WTC11 (cell line): ENCODE measurements at regions not wholly inside any gene's neighbourhood (a gene's known extent, or its start where the extent isn't known, plus 50 kb on each side); places are given as distances from the start of the nearest gene placed in this dataset.

Source experiments
- ATAC-seq: fragments of 200-7000 bp; cut with Tn5 transposase; 2 replicates; pipeline ENCODE4 v1.10.0; 2021; ENCODE audit warnings: mild to moderate bottlenecking, moderate library complexity
- CTCF ChIA-PET: fragments of 300-600 bp; sonication (Branson Sonifier 250); formaldehyde crosslinking; loops from one replicate; lab custom pipeline; 2021; ENCODE audit warnings: antibody characterized with exemption; lab: Charles Lee
- POLR2A ChIA-PET: fragments of 350-600 bp; sonication (Branson Sonifier 250); formaldehyde crosslinking; loops from one replicate; lab custom pipeline; 2021; ENCODE audit warnings: antibody characterized with exemption; lab: Charles Lee
- DNase-seq: peaks from one replicate; pipeline ENCODE4 v3.0.0; 2021; ENCODE audit warnings: low spot score
- H3K27ac Mint-ChIP-seq: 2 replicates; pipeline ENCODE4 v1.8.0; 2021; ENCODE audit warnings: mixed read lengths
- H3K27me3 Mint-ChIP-seq: 2 replicates; pipeline ENCODE4 v1.8.0; 2021; ENCODE audit warnings: low read depth, mild to moderate bottlenecking, moderate library complexity, mixed read lengths
- H3K36me3 Mint-ChIP-seq: 2 replicates; pipeline ENCODE4 v1.8.0; 2021; ENCODE audit warnings: mixed read lengths
- H3K4me1 Mint-ChIP-seq: 2 replicates; pipeline ENCODE4 v1.8.0; 2022; ENCODE audit warnings: mixed read lengths
- H3K4me3 Mint-ChIP-seq: 2 replicates; pipeline ENCODE4 v1.8.0; 2021; ENCODE audit warnings: mild to moderate bottlenecking, moderate library complexity, mixed read lengths
- H3K9me3 Mint-ChIP-seq: 2 replicates; pipeline ENCODE4 v1.8.0; 2021; ENCODE audit warnings: mixed read lengths
- AFF4 ChIP-seq: sonication (generic); formaldehyde crosslinking; IDR thresholded peaks from 2 replicates; pipeline ENCODE4 v1.8.1; 2023; ENCODE audit warnings: mild to moderate bottlenecking, missing genetic modification reagents, borderline replicate concordance
- ARID4B ChIP-seq: sonication (generic); formaldehyde crosslinking; IDR thresholded peaks from 2 replicates; pipeline ENCODE4 v1.8.0; 2023; ENCODE audit warnings: missing genetic modification reagents, mild to moderate bottlenecking, borderline replicate concordance
- CBFB ChIP-seq: sonication (generic); formaldehyde crosslinking; IDR thresholded peaks from 2 replicates; pipeline ENCODE4 v1.8.1; 2022; ENCODE audit warnings: mild to moderate bottlenecking, low read depth, missing genetic modification reagents
- E2F5 ChIP-seq: sonication (generic); formaldehyde crosslinking; IDR thresholded peaks from 2 replicates; pipeline ENCODE4 v1.8.1; 2022; ENCODE audit warnings: mild to moderate bottlenecking, moderate library complexity, missing genetic modification reagents
- EMX1 ChIP-seq: fragments of 250-450 bp; sonication (Bioruptor Pico); IDR thresholded peaks from 2 replicates; pipeline ENCODE4 v1.8.0; 2021; ENCODE audit warnings: mild to moderate bottlenecking
- ESRRA ChIP-seq: sonication (generic); formaldehyde crosslinking; IDR thresholded peaks from 2 replicates; pipeline ENCODE4 v1.8.1; 2022; ENCODE audit warnings: mild to moderate bottlenecking, missing genetic modification reagents, borderline replicate concordance
- ETV6 ChIP-seq: sonication (generic); formaldehyde crosslinking; IDR thresholded peaks from 2 replicates; pipeline ENCODE4 v1.8.1; 2022; ENCODE audit warnings: mild to moderate bottlenecking, missing genetic modification reagents
- IRF1 ChIP-seq: sonication (generic); formaldehyde crosslinking; IDR thresholded peaks from 2 replicates; pipeline ENCODE4 v1.8.0; 2023; ENCODE audit warnings: missing genetic modification reagents
- JUN ChIP-seq: sonication (generic); formaldehyde crosslinking; IDR thresholded peaks from 2 replicates; pipeline ENCODE4 v1.8.0; 2023; ENCODE audit warnings: mild to moderate bottlenecking, missing genetic modification reagents
- KAT7 ChIP-seq: sonication (generic); formaldehyde crosslinking; IDR thresholded peaks from 2 replicates; pipeline ENCODE4 v1.8.1; 2023; ENCODE audit warnings: missing genetic modification reagents, mild to moderate bottlenecking, borderline replicate concordance
- MLX ChIP-seq: sonication (generic); formaldehyde crosslinking; IDR thresholded peaks from 2 replicates; pipeline ENCODE4 v1.8.1; 2023; ENCODE audit warnings: mild to moderate bottlenecking, missing genetic modification reagents, moderate library complexity
- NFYB ChIP-seq: sonication (generic); formaldehyde crosslinking; conservative IDR thresholded peaks from 2 replicates; pipeline ENCODE4 v1.8.0; 2022; ENCODE audit warnings: low read depth, missing genetic modification reagents
- SMAD3 ChIP-seq: sonication (generic); formaldehyde crosslinking; IDR thresholded peaks from 2 replicates; pipeline ENCODE4 v1.8.0; 2022; ENCODE audit warnings: missing genetic modification reagents, mild to moderate bottlenecking, borderline replicate concordance
- TCF7 ChIP-seq: sonication (generic); formaldehyde crosslinking; IDR thresholded peaks from 2 replicates; pipeline ENCODE4 v1.8.0; 2022; ENCODE audit warnings: mild to moderate bottlenecking, low read depth, missing genetic modification reagents, moderate library complexity
- ZBTB43 ChIP-seq: sonication (generic); formaldehyde crosslinking; IDR thresholded peaks from 2 replicates; pipeline ENCODE4 v1.8.1; 2023; ENCODE audit warnings: mild to moderate bottlenecking, missing genetic modification reagents
- ZNF317 ChIP-seq: sonication (generic); formaldehyde crosslinking; IDR thresholded peaks from 2 replicates; pipeline ENCODE4 v1.8.1; 2023; ENCODE audit warnings: low read depth, mild to moderate bottlenecking, moderate library complexity, missing genetic modification reagents, borderline replicate concordance
- ZNF512 ChIP-seq: sonication (generic); formaldehyde crosslinking; IDR thresholded peaks from 2 replicates; pipeline ENCODE4 v1.8.1; 2022; ENCODE audit warnings: missing genetic modification reagents, borderline replicate concordance

- CTCF ChIA-PET = no interaction called here
- Mint-ChIP-seq H3K36me3 (peaks cover 17% of the 10 kb centered on the region), H3K9me3 (peaks cover 21% of the 10 kb centered on the region), H3K27me3 (no peaks in the 10 kb centered on the region), H3K27ac (no peak overlapping the region), H3K4me1 (peaks cover 7% of the 10 kb centered on the region), H3K4me3 (no peak overlapping the region)
- POLR2A ChIA-PET = no interaction called here
- no peak for ATAC-seq
- no peak for DNase-seq
- TF ChIP-seq ZNF512 (no peak), ARID4B (CRISPR knock-in tag) (no peak), JUN (CRISPR knock-in tag) (no peak), NFYB (CRISPR knock-in tag) (no peak), ESRRA (CRISPR knock-in tag) (no peak), CBFB (no peak)
Observed at GRCh38 chr9:84517026-84517425, 152.5 kb upstream of the NTRK2 start.

GRCh38 chr9:84519413-84519812 is 150.1 kb upstream of the NTRK2 start:
- Mint-ChIP-seq H3K27ac (no peak overlapping the region), H3K4me1 (peaks cover 7% of the 10 kb centered on the region), H3K36me3 (peaks cover 26% of the 10 kb centered on the region), H3K27me3 (no peaks in the 10 kb centered on the region), H3K9me3 (peaks cover 30% of the 10 kb centered on the region), H3K4me3 (no peak overlapping the region)
- ChIA-PET POLR2A (no interaction called here), CTCF (no interaction called here)
- no peak for DNase-seq
- ATAC-seq = no peak
- no peak for TF ChIP-seq IRF1
- no peak for TF ChIP-seq ZBTB43 (CRISPR knock-in tag)
- no peak for TF ChIP-seq AFF4 (CRISPR knock-in tag)
- TF ChIP-seq SMAD3 = no peak
- TF ChIP-seq KAT7 (CRISPR knock-in tag) = no peak
- no peak for TF ChIP-seq ZNF317
- no peak for TF ChIP-seq MLX (CRISPR knock-in tag)
- TF ChIP-seq TCF7 (CRISPR knock-in tag) = no peak
- TF ChIP-seq E2F5 (CRISPR knock-in tag) = no peak
- TF ChIP-seq JUN (CRISPR knock-in tag) = no peak
- TF ChIP-seq ETV6 = no peak
- no peak for TF ChIP-seq EMX1 (CRISPR knock-in tag)
